Pancreas (tissue), 10 donors: ENCODE measurements at regions not wholly inside any gene's neighbourhood (a gene's known extent, or its start where the extent isn't known, plus 50 kb on each side); places are given as distances from the start of the nearest gene placed in this dataset.
A peak's percentile ranks its signal among the peaks of the same experiment; 100 is the strongest.
"Not testable (repeated sequence)": the region's sequence is repeated elsewhere in the genome, so short reads cannot be mapped to it uniquely, and the experiment has no call there.

Experiments
- ATAC-seq, 4 donors: fragments of 200-7000 bp; cut with Tn5 transposase; one replicate each; pipeline versions ENCODE4 v1.8.0 to v1.9.1; 2020; ENCODE audit warnings: mild to moderate bottlenecking in 4 of 4, moderate library complexity in 4 of 4
- DNase-seq, 6 donors: peaks; one replicate each; pipeline ENCODE4 v3.0.0-alpha.2; 2020
- FAIRE-seq: peaks from 2 replicates; lab custom pipeline; 2012; peaks lifted over from hg19 to GRCh38; lab: Jason Lieb, UNC
- H3K27ac ChIP-seq, 4 donors: fragments of 200-600 bp; sonication (generic); 1 replicate in 3 of 4; 2 replicates in 1 of 4; pipeline versions ENCODE4 v1.5.0 to v1.8.0; 2020
- H3K27me3 ChIP-seq, 4 donors: fragments of 200-600 bp; one replicate each; pipeline ENCODE4 v1.8.0; 2021
- H3K36me3 ChIP-seq, 3 donors: fragments of 200-600 bp; sonication (generic) in 1 of 3; one replicate each; pipeline versions ENCODE4 v1.5.0 to v1.8.0; 2020 to 2021
- H3K4me1 ChIP-seq, 3 donors: fragments of 200-600 bp; one replicate each; pipeline ENCODE4 v1.8.0; 2021
- H3K4me3 ChIP-seq, 4 donors: fragments of 200-600 bp; sonication (generic) in 2 of 4; one replicate each; pipeline versions ENCODE4 v1.5.0 to v1.8.0; 2020 to 2021
- H3K9me3 ChIP-seq, 4 donors: fragments of 200-600 bp; one replicate each; pipeline ENCODE4 v1.8.0; 2021
- WGBS, 2 donors: extraction: QIAGEN DNeasy Blood & Tissue Kit; methylation state at CpG; one replicate each; pipeline ENCODE4 v1.1.7; 2013; 5-methylcytosine and 5-hydroxymethylcytosine counted together
- intact Hi-C, 3 donors: fragments of 100-400 bp; cut with DNase I; formaldehyde crosslinking; loops; one replicate each; pipeline versions ENCODE4 v1.11.1 to v1.14.2; 2022
- TF ChIP-seq, protein P1 (sequence below), 4 donors: fragments of 200-600 bp; sonication (generic) in 3 of 4; IDR thresholded peaks; one replicate each; pipeline versions ENCODE4 v1.5.0 to v1.8.0; 2021; ENCODE audit warnings: antibody characterized with exemption in 4 of 4
- donor health status: healthy with polysubstance abuse.
- donor health status: DM: no; HTN: no; CAD: no; lungs with moderate emphysema.
- donor health status: DM: no; HTN: no; CAD: no.
- donor health status: control.
- donor health status: control.
- donor health status: Bipolar disorder and iron deficiency.
- donor health status: DM: yes; HTN: yes; CAD: no.
- donor health status: DM: no; HTN: no; CAD: no.
- donor health status: DM: no; HTN: no; CAD: no.
- donor health status: DM: yes; HTN: yes; CAD: no.

DNA sequence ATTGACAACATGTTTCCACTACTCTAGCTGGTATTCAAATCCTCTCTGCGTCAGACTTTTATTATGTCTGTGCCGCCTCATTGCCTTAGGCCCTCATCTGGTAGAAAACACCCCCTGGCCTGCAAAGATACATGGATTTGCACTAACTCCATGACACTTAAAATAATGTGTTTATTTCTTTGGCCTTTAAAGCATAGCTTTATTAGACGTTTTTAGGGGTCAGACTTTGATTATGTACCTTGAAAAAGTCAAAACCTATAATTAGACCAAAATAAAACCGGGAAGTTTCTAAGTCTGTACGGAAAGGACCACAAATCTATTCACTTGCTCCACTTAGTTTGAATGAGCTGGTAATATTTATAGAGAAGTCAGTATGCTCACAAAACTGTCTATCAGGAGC lies 357.9 kb upstream of the NOX3 start:
- Histone ChIP-seq H3K36me3 (no peaks in the 10 kb centered on the region), H3K4me3 (no peak overlapping the region), H3K9me3 (no peaks in the 10 kb centered on the region), H3K4me1 (no peaks in the 10 kb centered on the region), H3K27ac (no peak overlapping the region), H3K27me3 (no peaks in the 10 kb centered on the region)
- DNase-seq (no peak), FAIRE-seq (no peak), ATAC-seq (no peak)
- intact Hi-C loops = no loop called here
- WGBS, 2 donors = 76 to 85% methylated on average over 5 of the region's 5 CpGs
- TF ChIP-seq, protein P1, sequence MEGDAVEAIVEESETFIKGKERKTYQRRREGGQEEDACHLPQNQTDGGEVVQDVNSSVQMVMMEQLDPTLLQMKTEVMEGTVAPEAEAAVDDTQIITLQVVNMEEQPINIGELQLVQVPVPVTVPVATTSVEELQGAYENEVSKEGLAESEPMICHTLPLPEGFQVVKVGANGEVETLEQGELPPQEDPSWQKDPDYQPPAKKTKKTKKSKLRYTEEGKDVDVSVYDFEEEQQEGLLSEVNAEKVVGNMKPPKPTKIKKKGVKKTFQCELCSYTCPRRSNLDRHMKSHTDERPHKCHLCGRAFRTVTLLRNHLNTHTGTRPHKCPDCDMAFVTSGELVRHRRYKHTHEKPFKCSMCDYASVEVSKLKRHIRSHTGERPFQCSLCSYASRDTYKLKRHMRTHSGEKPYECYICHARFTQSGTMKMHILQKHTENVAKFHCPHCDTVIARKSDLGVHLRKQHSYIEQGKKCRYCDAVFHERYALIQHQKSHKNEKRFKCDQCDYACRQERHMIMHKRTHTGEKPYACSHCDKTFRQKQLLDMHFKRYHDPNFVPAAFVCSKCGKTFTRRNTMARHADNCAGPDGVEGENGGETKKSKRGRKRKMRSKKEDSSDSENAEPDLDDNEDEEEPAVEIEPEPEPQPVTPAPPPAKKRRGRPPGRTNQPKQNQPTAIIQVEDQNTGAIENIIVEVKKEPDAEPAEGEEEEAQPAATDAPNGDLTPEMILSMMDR (IDR thresholded peaks at IDR 0.05) = no peak

DNA sequence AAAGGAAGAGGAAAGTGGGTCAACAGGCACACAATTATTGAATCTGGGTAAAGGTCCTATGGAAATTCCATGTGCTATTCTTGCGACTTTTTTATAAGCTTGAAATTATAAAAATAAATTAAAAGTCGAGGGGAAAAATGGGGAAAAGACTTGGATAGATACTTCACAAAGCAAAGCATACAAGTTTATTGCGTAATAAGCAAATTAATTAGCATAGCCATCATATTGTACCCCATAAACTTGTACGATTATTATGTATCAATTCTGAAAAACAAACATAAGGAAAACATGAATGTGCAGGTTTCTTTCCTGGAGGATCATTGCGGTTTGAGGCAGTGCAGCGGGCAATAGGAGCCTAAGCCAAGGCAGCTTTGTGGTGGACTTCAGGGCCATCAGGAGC lies 351.6 kb upstream of the NOX3 start:
- no peaks in the 10 kb centered on the region for H3K4me1 ChIP-seq
- no peak overlapping the region for H3K27ac ChIP-seq
- no peak for DNase-seq
- TF ChIP-seq, protein P1 (IDR thresholded peaks at IDR 0.05) = no peak
- no peak for ATAC-seq
- intact Hi-C loops = no loop called here
- no peak for FAIRE-seq
- no peaks in the 10 kb centered on the region for H3K9me3 ChIP-seq
- H3K4me3 ChIP-seq = no peak overlapping the region
- WGBS, 2 donors = 71 to 85% methylated on average over 6 of the region's 6 CpGs
- H3K27me3 ChIP-seq = no peaks in the 10 kb centered on the region
- H3K36me3 ChIP-seq = no peaks in the 10 kb centered on the region

GRCh38 chr6:155801046-155801445 lies 345.4 kb upstream of the NOX3 start:
- no peaks in the 10 kb centered on the region for H3K9me3 ChIP-seq
- FAIRE-seq = no peak
- H3K36me3 ChIP-seq = no peaks in the 10 kb centered on the region
- H3K27ac ChIP-seq = no peak overlapping the region
- 71% methylated on average over 1 of the region's 1 CpG for WGBS, 2 donors
- TF ChIP-seq, protein P1 (IDR thresholded peaks at IDR 0.05) = no peak
- no peaks in the 10 kb centered on the region for H3K27me3 ChIP-seq
- no peak for ATAC-seq
- H3K4me3 ChIP-seq = no peak overlapping the region
- DNase-seq = no peak
- no peaks in the 10 kb centered on the region for H3K4me1 ChIP-seq
- intact Hi-C loops = no loop called here

- 61 to 82% methylated on average over 3 of the region's 3 CpGs for WGBS, 2 donors
- DNase-seq, H3K36me3 ChIP-seq, H3K4me3 ChIP-seq, H3K27ac ChIP-seq, H3K4me1 ChIP-seq, intact Hi-C loops, H3K27me3 ChIP-seq, FAIRE-seq, H3K9me3 ChIP-seq, ATAC-seq: not testable (repeated sequence)
Observed at GRCh38 chr6:155798876-155799275, 343.2 kb upstream of the NOX3 start.

- Histone ChIP-seq H3K36me3 (no peaks in the 10 kb centered on the region), H3K27ac (peak overlapping the region in 2 of 4 donors; percentile 31 to 33), H3K9me3 (no peaks in the 10 kb centered on the region), H3K27me3 (no peaks in the 10 kb centered on the region), H3K4me3 (no peak overlapping the region), H3K4me1 (no peaks in the 10 kb centered on the region)
- intact Hi-C loops = no loop called here
- FAIRE-seq (no peak), DNase-seq (no peak), ATAC-seq (peak in 3 of 4 donors; percentile 40 to 73 (median 60))
- 40 to 46% methylated on average over 8 of the region's 8 CpGs for WGBS, 2 donors
- TF ChIP-seq, protein P1 (IDR thresholded peaks at IDR 0.05) = no peak
Observed at GRCh38 chr6:155795173-155795796, 339.6 kb upstream of the NOX3 start.
